Ascending aorta (tissue), 2 donors: ENCODE measurements at regions not wholly inside any gene's neighbourhood (a gene's known extent, or its start where the extent isn't known, plus 50 kb on each side); places are given as distances from the start of the nearest gene placed in this dataset.

Source experiments
- DNase-seq, 2 donors: peaks; one replicate each; pipeline ENCODE4 v3.0.0-alpha.2; 2019; ENCODE audit warnings: low spot score in 2 of 2
- H3K27ac ChIP-seq, 2 donors: fragments of 200-600 bp; sonication (generic); one replicate each; pipeline ENCODE4 v1.5.1; 2016 to 2017; ENCODE audit warnings: mild to moderate bottlenecking in 1 of 2
- H3K27me3 ChIP-seq: fragments of 200-600 bp; sonication (generic); one replicate; pipeline ENCODE4 v1.5.1; 2017
- H3K36me3 ChIP-seq, 2 donors: fragments of 200-600 bp; sonication (generic); one replicate each; pipeline ENCODE4 v1.5.1; 2016
- H3K4me1 ChIP-seq, 2 donors: fragments of 200-600 bp; sonication (generic); one replicate each; pipeline ENCODE4 v1.5.1; 2016 to 2017; ENCODE audit warnings: mild to moderate bottlenecking in 1 of 2
- H3K4me3 ChIP-seq, 2 donors: fragments of 200-600 bp; sonication (generic); one replicate each; pipeline ENCODE4 v1.5.1; 2016 to 2017; ENCODE audit warnings: mild to moderate bottlenecking in 1 of 2
- H3K9me3 ChIP-seq, 2 donors: fragments of 200-600 bp; sonication (generic); one replicate each; pipeline ENCODE4 v1.5.1; 2016
- CTCF ChIP-seq, 3 experiments: fragments of 200-600 bp in 2 of 3; fragments of 450-650 bp in 1 of 3; sonication (generic) in 2 of 3; IDR thresholded peaks; one replicate each; pipeline ENCODE4 v1.5.1; 2016 to 2019; ENCODE audit warnings: antibody characterized with exemption in 3 of 3, mild to moderate bottlenecking in 1 of 3, moderate library complexity in 1 of 3
- intact Hi-C: fragments of 100-400 bp; cut with DNase I; formaldehyde crosslinking; loops from one replicate; pipeline ENCODE4 v1.15.1; 2023

GRCh38 chr10:106442223-106442622 lies 722.3 kb downstream of the SORCS1 start:
- Histone ChIP-seq H3K4me1 (no peaks in the 10 kb centered on the region), H3K27ac (no peak overlapping the region), H3K27me3 (no peaks in the 10 kb centered on the region), H3K36me3 (no peaks in the 10 kb centered on the region), H3K4me3 (no peak overlapping the region), H3K9me3 (no peaks in the 10 kb centered on the region)
- DNase-seq, result no peak
- intact Hi-C loops, result no loop called here
- no peak for TF ChIP-seq CTCF (IDR thresholded peaks at IDR 0.05)

- H3K36me3 ChIP-seq, result no peaks in the 10 kb centered on the region
- H3K4me3 ChIP-seq, result no peak overlapping the region
- no peaks in the 10 kb centered on the region for H3K27me3 ChIP-seq
- no peak for DNase-seq
- no peaks in the 10 kb centered on the region for H3K9me3 ChIP-seq
- no peak overlapping the region for H3K27ac ChIP-seq
- intact Hi-C loops, result no loop called here
- TF ChIP-seq CTCF (IDR thresholded peaks at IDR 0.05), result no peak
- no peaks in the 10 kb centered on the region for H3K4me1 ChIP-seq
Measured at GRCh38 chr10:106440767-106441166, 723.7 kb downstream of the SORCS1 start.

- H3K4me1 ChIP-seq, result no peaks in the 10 kb centered on the region
- H3K27me3 ChIP-seq, result no peaks in the 10 kb centered on the region
- intact Hi-C loops, result no loop called here
Measured at GRCh38 chr10:106440355-106440754, 724.2 kb downstream of the SORCS1 start.

GRCh38 chr10:106439366-106439765 lies 725.1 kb downstream of the SORCS1 start:
- DNase-seq, result no peak
- H3K4me3 ChIP-seq, result no peak overlapping the region
- no peaks in the 10 kb centered on the region for H3K4me1 ChIP-seq
- H3K27ac ChIP-seq, result no peak overlapping the region
- H3K36me3 ChIP-seq, result no peaks in the 10 kb centered on the region
- no peaks in the 10 kb centered on the region for H3K27me3 ChIP-seq
- intact Hi-C loops, result no loop called here
- TF ChIP-seq CTCF (IDR thresholded peaks at IDR 0.05), result no peak
- no peaks in the 10 kb centered on the region for H3K9me3 ChIP-seq

More at GRCh38 chr10:106440355-106440754, 724.2 kb downstream of the SORCS1 start:
- Histone ChIP-seq H3K9me3 (no peaks in the 10 kb centered on the region), H3K4me3 (no peak overlapping the region), H3K27ac (no peak overlapping the region), H3K36me3 (no peaks in the 10 kb centered on the region)
- no peak for DNase-seq
- no peak for TF ChIP-seq CTCF (IDR thresholded peaks at IDR 0.05)

GRCh38 chr10:106438386-106438785 lies 726.1 kb downstream of the SORCS1 start:
- no peak for TF ChIP-seq CTCF (IDR thresholded peaks at IDR 0.05)
- H3K27me3 ChIP-seq, result no peaks in the 10 kb centered on the region
- no peaks in the 10 kb centered on the region for H3K4me1 ChIP-seq
- no peak for DNase-seq
- intact Hi-C loops, result no loop called here
- H3K27ac ChIP-seq, result no peak overlapping the region
- H3K9me3 ChIP-seq, result no peaks in the 10 kb centered on the region
- H3K36me3 ChIP-seq, result no peaks in the 10 kb centered on the region
- H3K4me3 ChIP-seq, result no peak overlapping the region

GRCh38 chr10:106436123-106436715 lies 728.3 kb downstream of the SORCS1 start:
- Histone ChIP-seq H3K36me3 (no peaks in the 10 kb centered on the region), H3K27ac (no peak overlapping the region), H3K4me1 (no peaks in the 10 kb centered on the region), H3K9me3 (no peaks in the 10 kb centered on the region), H3K4me3 (no peak overlapping the region), H3K27me3 (no peaks in the 10 kb centered on the region)
- TF ChIP-seq CTCF (IDR thresholded peaks at IDR 0.05), result no peak
- no peak for DNase-seq
- intact Hi-C loops, result no loop called here
